HL-60 (cell line): ENCODE measurements at regions not wholly inside any gene's neighbourhood (a gene's known extent, or its start where the extent isn't known, plus 50 kb on each side); places are given as distances from the start of the nearest gene placed in this dataset.

Experiments
- DNase-seq, 2 experiments: peaks; one replicate each; pipeline ENCODE4 v3.0.0-alpha.2; 2010 to 2020; ENCODE audit warnings: low read depth in 1 of 2, low spot score in 1 of 2
- H3K27ac ChIP-seq: fragments of 250-450 bp; sonication (Bioruptor Pico); replicated peaks from 2 replicates; pipeline ENCODE4 v1.5.1; 2020; ENCODE audit warnings: mild to moderate bottlenecking, moderate library complexity
- H3K27me3 ChIP-seq: fragments of 250-450 bp; sonication (Bioruptor Pico); 2 replicates; pipeline ENCODE4 v1.5.1; 2021; ENCODE audit warnings: mild to moderate bottlenecking, moderate library complexity; ENCODE audit not compliant: insufficient read depth, poor library complexity, severe bottlenecking
- H3K4me3 ChIP-seq: replicated peaks from 2 replicates; pipeline ENCODE4 v1.5.1; 2011; ENCODE audit warnings: mild to moderate bottlenecking, control low read depth, low read length; ENCODE audit not compliant: insufficient read depth
- CTCF ChIP-seq: IDR thresholded peaks from one replicate; pipeline ENCODE4 v1.5.1; 2011; ENCODE audit warnings: low read length, control low read depth, inconsistent platforms; ENCODE audit not compliant: insufficient read depth
- GABPA ChIP-seq: IDR thresholded peaks from 2 replicates; pipeline ENCODE4 v1.6.1; 2012; ENCODE audit warnings: low read depth
- POLR2AphosphoS5 ChIP-seq: IDR thresholded peaks from 2 replicates; pipeline ENCODE4 v1.6.1; 2012; ENCODE audit warnings: low read depth
- REST ChIP-seq: IDR thresholded peaks from 2 replicates; pipeline ENCODE4 v1.6.1; 2012; ENCODE audit warnings: low read depth; ENCODE audit not compliant: insufficient replicate concordance
- SPI1 ChIP-seq: IDR thresholded peaks from 2 replicates; pipeline ENCODE4 v1.6.1; 2012; ENCODE audit warnings: low read depth, mild to moderate bottlenecking, borderline replicate concordance

GRCh38 chr5:175286981-175287380, 157.0 kb downstream of the DRD1 start:
- H3K27me3 ChIP-seq = no peaks in the 10 kb centered on the region
- DNase-seq = no peak
- H3K4me3 ChIP-seq = no peak overlapping the region
- no peak overlapping the region for H3K27ac ChIP-seq
- TF ChIP-seq POLR2AphosphoS5 = no peak
- TF ChIP-seq CTCF = no peak
- TF ChIP-seq SPI1 = no peak
- no peak for TF ChIP-seq GABPA
- TF ChIP-seq REST = no peak

- TF ChIP-seq CTCF = no peak
- TF ChIP-seq POLR2AphosphoS5 = no peak
- no peak for TF ChIP-seq REST
- no peak for TF ChIP-seq GABPA
- H3K27ac ChIP-seq = no peak overlapping the region
- no peak overlapping the region for H3K4me3 ChIP-seq
- DNase-seq = no peak
- no peaks in the 10 kb centered on the region for H3K27me3 ChIP-seq
Measured at GRCh38 chr5:175285261-175285660, 158.7 kb downstream of the DRD1 start.

GRCh38 chr5:175284806-175285205, 159.2 kb downstream of the DRD1 start:
- DNase-seq = no peak
- H3K27me3 ChIP-seq = no peaks in the 10 kb centered on the region
- H3K27ac ChIP-seq = no peak overlapping the region
- TF ChIP-seq POLR2AphosphoS5 (no peak), CTCF (no peak), SPI1 (no peak), REST (no peak), GABPA (no peak)
- no peak overlapping the region for H3K4me3 ChIP-seq
